A673 (cell line): ENCODE measurements at regions not wholly inside any gene's neighbourhood (a gene's known extent, or its start where the extent isn't known, plus 50 kb on each side); places are given as distances from the start of the nearest gene placed in this dataset.

Experiments used
- CTCF ChIP-seq: fragments of 300-800, 200-600 bp; sonication (generic); conservative IDR thresholded peaks from 2 replicates; pipeline ENCODE4 v1.5.1; 2017; ENCODE audit warnings: low read depth, mild to moderate bottlenecking, antibody characterized with exemption, low read length, moderate library complexity, mixed read lengths
- EZH2 ChIP-seq: fragments of 200-600 bp; sonication (generic); IDR thresholded peaks from 2 replicates; pipeline ENCODE4 v1.6.1; 2017; ENCODE audit warnings: borderline replicate concordance, low read depth, mild to moderate bottlenecking, mixed read lengths, antibody characterized with exemption, low read length; ENCODE audit not compliant: poor library complexity, severe bottlenecking

GRCh38 chr2:79235135-79235534 is 75.6 kb upstream of the REG3A start:
- TF ChIP-seq CTCF (peak; percentile 47), EZH2 (no peak)
